ENCODE measurements at regions not wholly inside any gene's neighbourhood (a gene's known extent, or its start where the extent isn't known, plus 50 kb on each side); places are given as distances from the start of the nearest gene placed in this dataset.

DNA sequence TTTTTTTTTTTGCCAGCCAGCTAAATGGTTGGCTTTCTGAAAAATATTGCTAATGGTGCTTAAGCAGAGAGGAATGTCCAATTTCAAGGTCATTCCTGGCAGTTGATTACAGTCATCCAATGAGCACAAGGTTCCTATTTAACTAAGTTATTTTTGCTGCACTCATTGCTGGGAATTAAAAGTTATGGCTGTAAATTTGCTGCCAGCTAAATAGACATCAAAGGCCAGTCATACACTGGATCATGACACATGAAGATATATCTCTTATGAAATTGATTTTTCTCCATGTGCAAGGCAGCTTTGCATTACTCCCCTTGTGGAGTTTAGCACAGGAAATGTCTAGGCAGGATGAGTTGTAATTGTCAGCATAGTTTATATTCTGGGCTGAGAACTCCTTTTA lies 1898.4 kb upstream of the CELF4 start:
- no peak overlapping the region for H3K27ac ChIP-seq
- intact Hi-C loops (cut with DNase I; ENCODE audit: low total_unique reads): no loop called here
- H3K4me3 ChIP-seq: no peak overlapping the region

DNA sequence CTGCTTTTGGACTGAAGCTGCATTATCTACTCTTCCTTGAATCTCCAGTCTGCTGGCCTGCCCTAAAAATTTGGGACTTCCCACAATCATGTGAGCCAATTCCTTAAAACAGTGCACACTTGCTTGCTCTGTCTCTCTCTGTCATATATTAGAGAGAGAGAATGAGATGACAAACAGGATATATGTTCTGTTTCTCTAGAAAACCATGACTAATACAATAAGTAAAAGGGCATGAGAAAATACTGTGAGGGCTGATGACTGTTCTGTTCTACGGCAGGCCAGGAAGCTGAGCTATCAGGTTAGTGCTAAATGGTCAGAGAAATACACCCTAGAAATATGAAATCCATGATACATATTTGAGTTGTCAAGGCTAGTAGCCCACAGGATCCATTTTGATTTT lies 1896.8 kb upstream of the CELF4 start:
- no peaks in the 10 kb centered on the region for H3K9me3 ChIP-seq
- TF ChIP-seq POLR2AphosphoS5 (IDR thresholded peaks at IDR 0.05): no peak
- TF ChIP-seq, protein P1, sequence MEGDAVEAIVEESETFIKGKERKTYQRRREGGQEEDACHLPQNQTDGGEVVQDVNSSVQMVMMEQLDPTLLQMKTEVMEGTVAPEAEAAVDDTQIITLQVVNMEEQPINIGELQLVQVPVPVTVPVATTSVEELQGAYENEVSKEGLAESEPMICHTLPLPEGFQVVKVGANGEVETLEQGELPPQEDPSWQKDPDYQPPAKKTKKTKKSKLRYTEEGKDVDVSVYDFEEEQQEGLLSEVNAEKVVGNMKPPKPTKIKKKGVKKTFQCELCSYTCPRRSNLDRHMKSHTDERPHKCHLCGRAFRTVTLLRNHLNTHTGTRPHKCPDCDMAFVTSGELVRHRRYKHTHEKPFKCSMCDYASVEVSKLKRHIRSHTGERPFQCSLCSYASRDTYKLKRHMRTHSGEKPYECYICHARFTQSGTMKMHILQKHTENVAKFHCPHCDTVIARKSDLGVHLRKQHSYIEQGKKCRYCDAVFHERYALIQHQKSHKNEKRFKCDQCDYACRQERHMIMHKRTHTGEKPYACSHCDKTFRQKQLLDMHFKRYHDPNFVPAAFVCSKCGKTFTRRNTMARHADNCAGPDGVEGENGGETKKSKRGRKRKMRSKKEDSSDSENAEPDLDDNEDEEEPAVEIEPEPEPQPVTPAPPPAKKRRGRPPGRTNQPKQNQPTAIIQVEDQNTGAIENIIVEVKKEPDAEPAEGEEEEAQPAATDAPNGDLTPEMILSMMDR (IDR thresholded peaks at IDR 0.05): no peak
- no peak for TF ChIP-seq POLR2A (IDR thresholded peaks at IDR 0.05)
- H3K4me1 ChIP-seq: no peaks in the 10 kb centered on the region
- no peak for DNase-seq (ENCODE audit: low spot score in 2 of 2)
- H3K4me3 ChIP-seq: no peak overlapping the region
- no peak overlapping the region for H3K27ac ChIP-seq
- intact Hi-C loops (cut with DNase I; ENCODE audit: low total_unique reads): no loop called here
- H3K27me3 ChIP-seq: no peaks in the 10 kb centered on the region
- no peaks in the 10 kb centered on the region for H3K36me3 ChIP-seq

More for the DNA sequence above, 1898.4 kb upstream of the CELF4 start:
- Histone ChIP-seq H3K36me3 (no peaks in the 10 kb centered on the region), H3K27me3 (no peaks in the 10 kb centered on the region), H3K4me1 (no peaks in the 10 kb centered on the region), H3K9me3 (no peaks in the 10 kb centered on the region)
- DNase-seq (ENCODE audit: low spot score in 2 of 2): no peak
- no peak for TF ChIP-seq POLR2A (IDR thresholded peaks at IDR 0.05)

DNA sequence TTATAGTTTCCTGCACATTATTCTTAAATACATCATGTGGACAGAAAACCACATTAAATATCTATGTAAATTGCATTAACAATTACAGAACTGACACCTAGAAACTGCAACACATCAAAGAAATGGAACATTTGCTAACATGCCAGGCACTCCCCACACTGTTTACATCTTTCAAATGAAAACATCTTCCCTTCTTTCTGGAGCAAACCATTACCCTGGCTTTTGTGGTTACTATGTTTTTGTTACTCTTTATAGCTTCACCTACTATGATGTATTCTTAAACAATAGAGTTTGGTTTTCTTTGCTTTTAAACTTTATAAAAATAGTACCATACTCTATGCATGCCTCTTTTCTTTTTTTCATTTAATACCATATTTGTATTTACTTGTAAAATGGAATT lies 1894.5 kb upstream of the CELF4 start:
- intact Hi-C loops (cut with DNase I; ENCODE audit: low total_unique reads): no loop called here
- Histone ChIP-seq H3K27me3 (no peaks in the 10 kb centered on the region), H3K27ac (no peak overlapping the region), H3K36me3 (no peaks in the 10 kb centered on the region), H3K9me3 (no peaks in the 10 kb centered on the region), H3K4me3 (no peak overlapping the region), H3K4me1 (no peaks in the 10 kb centered on the region)
- TF ChIP-seq, protein P1 (IDR thresholded peaks at IDR 0.05): no peak
- no peak for TF ChIP-seq POLR2A (IDR thresholded peaks at IDR 0.05)
- TF ChIP-seq POLR2AphosphoS5 (IDR thresholded peaks at IDR 0.05): no peak
- no peak for DNase-seq (ENCODE audit: low spot score in 2 of 2)

DNA sequence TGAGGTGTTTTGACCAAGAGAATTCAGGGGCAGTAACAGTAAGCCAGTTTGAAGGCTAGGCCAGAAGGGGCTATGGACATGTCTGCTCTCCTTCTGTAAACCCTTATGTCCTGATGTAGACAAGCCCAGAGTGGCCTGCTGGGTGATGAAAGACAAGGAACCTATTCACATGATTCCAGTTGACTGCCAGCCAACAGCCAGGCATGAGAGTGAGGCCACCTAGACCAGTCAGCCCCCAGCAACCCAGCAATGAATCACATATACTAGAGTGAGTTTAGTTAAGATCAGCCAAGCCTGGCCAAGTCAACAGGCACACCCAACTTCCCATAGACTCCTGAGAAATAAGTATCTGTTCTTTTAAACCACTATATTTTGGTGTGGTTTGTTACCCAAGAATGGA lies 1889.7 kb upstream of the CELF4 start:
- Histone ChIP-seq H3K27me3 (no peaks in the 10 kb centered on the region), H3K4me1 (no peaks in the 10 kb centered on the region), H3K27ac (no peak overlapping the region), H3K36me3 (no peaks in the 10 kb centered on the region), H3K9me3 (no peaks in the 10 kb centered on the region), H3K4me3 (no peak overlapping the region)
- no peak for TF ChIP-seq POLR2A (IDR thresholded peaks at IDR 0.05)
- TF ChIP-seq POLR2AphosphoS5 (IDR thresholded peaks at IDR 0.05): no peak
- TF ChIP-seq, protein P1 (IDR thresholded peaks at IDR 0.05): no peak
- intact Hi-C loops (cut with DNase I; ENCODE audit: low total_unique reads): no loop called here
- DNase-seq (ENCODE audit: low spot score in 2 of 2): peak in 1 of 2 donors; percentile 22

DNA sequence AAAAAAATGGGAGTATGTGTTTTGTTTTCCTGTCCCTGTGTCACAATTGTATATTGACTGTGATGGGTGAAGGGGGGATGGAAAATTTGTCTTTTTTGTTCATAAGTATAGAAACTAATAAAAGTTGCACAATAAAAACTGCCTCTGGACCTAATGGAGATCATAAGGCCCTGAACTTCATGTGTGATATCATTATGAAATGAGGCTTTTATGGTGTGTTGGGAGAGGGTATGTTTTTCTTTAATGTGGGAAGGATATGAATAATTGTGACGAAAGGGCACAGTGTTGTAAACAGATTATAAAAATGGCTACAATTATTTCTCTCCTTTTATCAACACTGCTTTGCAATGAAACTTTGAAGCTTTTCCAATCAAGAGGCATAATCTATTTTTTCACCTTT lies 1889.3 kb upstream of the CELF4 start:
- Histone ChIP-seq H3K36me3 (no peaks in the 10 kb centered on the region), H3K27ac (no peak overlapping the region), H3K4me1 (no peaks in the 10 kb centered on the region), H3K4me3 (no peak overlapping the region), H3K27me3 (no peaks in the 10 kb centered on the region), H3K9me3 (no peaks in the 10 kb centered on the region)
- DNase-seq (ENCODE audit: low spot score in 2 of 2): no peak
- no peak for TF ChIP-seq POLR2A (IDR thresholded peaks at IDR 0.05)
- no peak for TF ChIP-seq POLR2AphosphoS5 (IDR thresholded peaks at IDR 0.05)
- TF ChIP-seq, protein P1 (IDR thresholded peaks at IDR 0.05): no peak
- intact Hi-C loops (cut with DNase I; ENCODE audit: low total_unique reads): no loop called here

DNA sequence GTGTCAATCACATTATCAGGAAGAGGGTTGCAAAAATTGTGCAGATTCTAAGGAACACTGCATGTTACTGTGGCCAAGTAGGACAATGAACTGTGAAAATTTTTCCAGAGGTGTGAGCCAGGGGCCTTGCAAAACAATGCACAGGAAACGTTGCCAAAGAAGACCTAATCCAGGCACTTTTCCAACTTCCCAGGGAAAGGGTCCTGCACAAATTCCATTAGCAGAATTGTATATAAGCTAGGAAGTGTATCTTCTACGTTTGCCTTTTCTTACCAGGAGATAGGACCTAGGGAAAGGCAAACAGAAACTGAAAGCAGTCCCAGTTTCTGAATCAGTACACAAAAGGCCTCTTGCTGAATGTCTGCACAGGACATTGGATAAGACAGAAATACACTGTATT lies 1888.3 kb upstream of the CELF4 start:
- Histone ChIP-seq H3K27me3 (no peaks in the 10 kb centered on the region), H3K4me3 (peak overlapping the region in 2 of 3 donors; percentile 16 to 41), H3K9me3 (no peaks in the 10 kb centered on the region), H3K4me1 (no peaks in the 10 kb centered on the region), H3K36me3 (no peaks in the 10 kb centered on the region), H3K27ac (no peak overlapping the region)
- intact Hi-C loops (cut with DNase I; ENCODE audit: low total_unique reads): no loop called here
- TF ChIP-seq, protein P1 (IDR thresholded peaks at IDR 0.05): no peak
- TF ChIP-seq POLR2A (IDR thresholded peaks at IDR 0.05) (no peak), POLR2AphosphoS5 (IDR thresholded peaks at IDR 0.05) (no peak)
- no peak for DNase-seq (ENCODE audit: low spot score in 2 of 2)
